ENCODE measurements at regions not wholly inside any gene's neighbourhood (a gene's known extent, or its start where the extent isn't known, plus 50 kb on each side); places are given as distances from the start of the nearest gene placed in this dataset.

DNA sequence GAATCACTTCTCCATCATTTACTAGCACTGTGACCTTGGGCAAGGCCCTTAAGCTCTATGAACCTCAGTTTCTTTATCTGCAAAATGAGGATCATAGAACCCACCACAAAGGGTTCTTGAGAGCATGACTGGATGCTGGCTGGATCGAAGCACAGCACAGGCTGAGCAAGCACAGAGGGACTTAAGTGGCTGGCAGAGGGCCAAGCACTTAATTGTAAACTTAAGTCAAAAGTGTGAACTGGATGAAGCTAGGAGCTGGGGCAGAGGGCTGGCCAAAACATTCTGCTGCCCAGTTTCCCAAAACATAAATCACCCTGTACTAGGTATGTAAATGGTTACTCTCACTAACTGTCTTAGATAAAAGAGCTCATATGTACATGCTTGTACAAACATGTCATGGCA, 112.3 kb upstream of the WWC1 start:
- no peak for DNase-seq

DNA sequence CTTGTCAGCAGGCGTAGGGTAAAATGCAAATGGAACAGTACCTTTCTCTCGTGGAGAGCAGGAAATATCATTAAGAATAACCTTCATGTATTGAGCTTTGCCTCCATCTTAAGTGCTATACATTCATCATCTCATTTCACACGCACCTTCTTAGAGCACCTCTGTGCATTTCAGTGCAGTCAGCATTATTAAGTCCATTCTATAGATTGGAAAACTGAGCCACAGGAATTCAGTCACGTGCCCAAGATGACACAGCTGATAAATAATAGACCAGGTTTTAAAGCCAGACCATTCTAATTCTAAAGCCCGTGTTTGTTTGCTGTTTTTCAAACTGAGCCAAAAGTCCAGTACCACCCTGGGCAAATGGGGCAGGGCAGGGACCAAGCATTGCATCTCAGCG, 109.2 kb upstream of the WWC1 start:
- no peak for DNase-seq

DNA sequence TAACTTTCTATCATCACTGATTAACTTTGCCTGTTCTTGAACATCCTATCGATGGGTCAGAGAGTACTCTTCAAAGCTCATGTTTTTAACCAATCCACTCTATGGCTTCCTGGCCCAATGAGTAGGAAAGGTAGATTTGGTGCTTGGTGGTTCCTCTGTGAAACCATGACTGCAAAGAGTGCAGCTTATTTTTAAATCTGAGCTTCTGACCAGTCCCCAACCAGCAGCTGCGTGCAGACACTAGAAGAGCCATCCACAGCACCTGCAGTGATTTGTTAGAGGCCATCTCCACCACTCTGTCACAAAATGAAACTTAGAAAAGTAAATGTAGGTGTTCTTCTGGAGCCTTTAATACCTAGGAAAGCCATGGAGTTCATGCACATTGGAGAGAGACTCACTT, 107.3 kb upstream of the WWC1 start:
- no peak for DNase-seq

DNA sequence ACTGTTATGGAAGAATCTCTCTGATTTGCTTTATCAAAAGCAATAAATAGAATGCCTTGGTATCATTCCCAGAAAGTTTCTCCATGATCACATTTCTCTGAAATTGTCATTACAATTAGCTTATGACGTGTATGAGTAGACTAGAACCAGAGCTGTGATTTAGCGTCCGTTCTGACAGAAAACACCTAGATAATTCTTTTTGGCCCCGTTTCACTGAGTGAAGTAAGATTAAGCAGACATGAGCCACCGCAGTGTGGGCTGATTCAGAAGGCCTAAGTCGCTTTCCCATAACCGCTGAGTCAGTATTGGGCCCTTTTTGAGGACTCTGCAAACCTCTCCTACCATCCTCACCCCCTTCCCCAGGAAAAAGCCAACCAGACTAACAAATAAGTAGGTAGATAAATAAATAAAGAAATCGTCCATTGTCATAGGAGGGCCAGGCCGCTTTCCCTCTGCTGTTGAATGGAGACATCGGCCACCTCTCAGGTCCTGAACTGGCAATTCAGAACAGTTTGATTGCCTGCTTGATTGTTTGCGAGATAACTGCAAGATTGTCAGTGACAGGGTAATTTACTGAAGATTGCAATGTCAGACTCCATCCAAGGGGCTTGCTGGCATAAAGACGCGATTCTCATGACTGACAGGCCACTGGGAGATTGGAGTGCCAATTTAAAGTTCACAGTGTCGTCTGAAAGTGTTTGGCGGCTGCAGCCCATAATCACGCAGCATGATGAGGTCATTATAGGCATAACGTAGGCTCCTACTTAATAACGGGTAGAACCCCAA, 105.0 kb upstream of the WWC1 start:
- no peak for DNase-seq

DNA sequence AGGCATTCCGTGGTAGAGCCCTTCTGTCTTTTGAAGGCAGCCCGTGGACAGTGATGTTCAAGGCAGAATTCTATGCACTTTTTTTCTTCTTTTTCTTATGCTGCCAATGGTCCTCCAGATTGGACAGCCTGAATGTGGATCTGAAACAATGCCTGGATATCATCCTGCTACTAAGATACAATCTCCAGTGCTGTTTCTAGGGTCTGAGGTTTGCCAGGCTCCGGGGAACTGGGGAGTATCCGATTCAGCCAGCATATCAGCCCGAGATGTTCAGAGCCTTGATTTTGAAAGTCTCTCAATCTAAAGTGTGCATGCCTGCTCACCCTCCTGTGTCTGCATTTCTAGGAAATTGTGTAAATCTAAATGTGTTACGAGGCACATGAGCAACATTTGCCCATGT, 103.8 kb upstream of the WWC1 start:
- no peak for DNase-seq

DNA sequence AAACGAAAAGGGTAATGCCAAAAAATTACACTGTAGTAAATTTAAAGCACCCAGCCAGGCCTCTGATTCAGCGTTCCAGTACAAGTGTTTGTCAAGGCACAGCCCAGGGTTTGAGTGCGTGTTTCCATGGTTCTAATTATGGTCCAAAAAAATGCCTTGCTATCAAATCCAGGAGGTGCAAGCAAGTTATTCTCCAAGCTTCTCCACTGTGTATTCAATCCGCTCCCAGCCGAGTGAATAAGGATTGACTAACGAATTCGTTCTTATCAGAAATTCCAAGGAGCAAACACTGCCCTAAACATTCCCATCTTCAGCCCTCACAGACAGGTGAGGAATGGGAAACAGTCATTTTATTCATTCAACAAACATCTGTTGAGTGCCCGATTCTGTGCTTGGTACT, 103.3 kb upstream of the WWC1 start:
- no peak for DNase-seq

DNA sequence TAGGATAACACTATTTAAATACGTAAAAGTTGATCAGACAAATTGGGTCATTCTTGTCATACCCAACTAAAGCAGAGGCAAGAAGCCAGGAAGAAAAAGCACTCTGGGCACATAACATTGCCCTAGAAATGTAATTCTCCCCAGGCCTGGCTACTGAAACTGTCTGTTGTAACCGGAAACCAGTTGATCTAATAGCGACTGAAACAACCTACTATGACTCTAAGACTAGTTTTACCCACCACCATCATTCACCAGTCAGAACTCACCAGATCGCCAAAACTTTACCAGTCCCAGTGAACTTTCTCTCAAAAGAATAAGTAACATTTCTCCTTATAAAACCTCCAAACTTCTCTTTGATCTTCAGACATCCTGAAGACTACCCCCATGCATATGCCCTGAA, 99.3 kb upstream of the WWC1 start:
- DNase-seq, result no peak

DNA sequence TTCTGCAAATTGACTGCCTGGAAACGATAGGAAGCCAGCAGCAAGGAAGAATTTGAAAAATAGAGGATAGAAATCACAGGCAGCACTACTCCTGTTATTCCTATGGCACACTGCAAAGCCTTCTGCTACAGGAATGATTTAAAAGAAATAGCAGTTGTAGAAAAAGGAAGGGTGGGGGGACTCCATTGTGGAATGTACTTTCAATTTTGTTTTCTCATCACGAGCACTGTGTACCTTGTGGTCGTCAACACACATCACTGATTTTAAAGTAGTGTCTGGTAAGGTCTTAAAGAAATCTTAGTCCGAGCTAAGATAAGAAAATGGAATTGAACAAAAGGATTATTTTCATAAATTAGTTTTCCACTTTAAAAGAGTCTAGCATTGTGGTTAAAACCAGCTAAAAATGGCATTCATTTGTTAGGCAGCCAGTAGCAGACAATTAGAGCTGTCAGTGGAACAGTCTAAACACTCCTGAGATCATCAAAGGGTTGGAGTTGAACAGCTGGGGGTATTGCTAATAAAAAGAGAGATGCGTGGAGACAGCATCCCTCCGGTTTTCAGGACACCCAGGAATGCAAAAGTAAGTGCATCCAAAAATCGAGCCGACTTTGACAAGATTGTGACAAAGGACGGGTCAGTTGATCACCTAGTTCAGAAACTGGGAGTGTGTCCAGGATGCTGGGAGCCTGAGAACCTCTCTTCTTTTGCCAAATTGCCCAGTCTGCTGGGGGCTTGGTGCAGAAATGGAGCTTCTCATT, 97.8 kb upstream of the WWC1 start:
- DNase-seq, result peak in 3 of 56 donors; percentile 6 to 17 (median 13)

DNA sequence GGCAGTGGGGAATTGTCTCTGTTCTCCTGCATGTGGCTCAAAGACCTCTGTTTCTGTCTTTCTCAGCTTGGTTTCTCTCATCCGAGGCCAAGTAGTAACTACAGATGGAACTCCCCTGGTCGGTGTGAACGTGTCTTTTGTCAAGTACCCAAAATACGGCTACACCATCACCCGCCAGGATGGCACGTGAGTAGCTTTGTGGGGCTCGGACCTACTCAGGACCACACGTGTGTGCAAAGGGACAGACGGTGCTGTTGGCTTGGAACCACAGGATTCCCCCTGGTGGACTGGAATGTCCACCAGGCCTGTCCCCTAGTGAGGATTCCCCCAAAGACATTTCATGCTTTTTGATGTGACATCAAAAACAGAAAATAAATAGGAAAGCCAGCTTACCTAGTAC, 96.3 kb upstream of the WWC1 start:
- DNase-seq, result no peak

DNA sequence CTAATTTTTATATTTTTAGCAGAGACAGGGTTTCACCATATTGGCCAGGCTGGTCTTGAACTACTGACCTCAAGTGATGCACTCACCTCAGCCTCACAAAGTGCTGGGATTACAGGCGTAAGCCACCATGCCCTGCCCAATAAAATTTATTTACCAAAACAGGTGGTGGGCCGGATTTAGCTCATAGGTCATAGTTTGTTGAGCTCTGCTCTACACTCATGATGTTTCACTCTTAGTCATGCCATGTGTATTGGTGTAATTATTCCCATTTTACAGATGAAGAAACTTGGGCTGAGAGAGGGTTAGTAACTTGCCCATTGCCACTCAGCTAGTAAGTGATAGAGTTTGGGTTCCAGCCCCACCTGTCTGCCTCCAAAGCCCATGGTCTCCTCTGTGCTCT, 93.1 kb upstream of the WWC1 start:
- DNase-seq, result no peak

DNA sequence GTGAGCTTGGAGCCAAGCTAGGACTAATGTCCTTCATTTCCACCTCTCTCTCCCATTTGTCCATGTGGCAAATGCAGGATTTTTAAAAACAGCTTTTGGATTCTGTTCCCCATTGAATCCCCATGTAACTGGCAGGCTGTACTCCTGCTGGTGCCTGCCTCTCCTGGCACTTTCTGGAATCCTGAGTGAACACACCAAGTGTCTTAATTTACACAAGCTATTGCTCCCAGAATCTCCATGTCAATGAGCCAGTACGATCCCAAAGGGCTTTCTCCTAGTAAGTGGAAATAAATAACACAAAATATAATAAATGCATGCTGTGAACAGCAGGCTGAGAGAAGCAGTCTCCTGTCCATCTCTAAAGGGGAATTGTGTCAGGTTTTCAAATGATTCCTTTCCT, 88.4 kb upstream of the WWC1 start:
- no peak for DNase-seq

DNA sequence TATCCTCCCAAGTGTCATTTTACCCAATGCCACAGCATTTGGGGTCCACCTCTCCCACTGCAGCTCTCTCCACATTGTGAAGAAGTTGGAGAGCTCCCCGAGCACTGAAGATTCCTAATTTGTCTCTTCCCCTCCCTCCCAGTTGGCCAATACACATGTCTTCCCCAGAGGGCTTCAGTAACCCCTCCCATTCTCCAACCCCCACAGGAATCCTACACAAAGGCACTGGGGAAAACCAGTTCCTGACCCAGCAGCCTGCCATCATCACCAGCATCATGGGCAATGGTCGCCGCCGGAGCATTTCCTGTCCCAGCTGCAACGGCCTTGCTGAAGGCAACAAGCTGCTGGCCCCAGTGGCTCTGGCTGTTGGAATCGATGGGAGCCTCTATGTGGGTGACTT, 87.3 kb upstream of the WWC1 start:
- DNase-seq, result no peak

DNA sequence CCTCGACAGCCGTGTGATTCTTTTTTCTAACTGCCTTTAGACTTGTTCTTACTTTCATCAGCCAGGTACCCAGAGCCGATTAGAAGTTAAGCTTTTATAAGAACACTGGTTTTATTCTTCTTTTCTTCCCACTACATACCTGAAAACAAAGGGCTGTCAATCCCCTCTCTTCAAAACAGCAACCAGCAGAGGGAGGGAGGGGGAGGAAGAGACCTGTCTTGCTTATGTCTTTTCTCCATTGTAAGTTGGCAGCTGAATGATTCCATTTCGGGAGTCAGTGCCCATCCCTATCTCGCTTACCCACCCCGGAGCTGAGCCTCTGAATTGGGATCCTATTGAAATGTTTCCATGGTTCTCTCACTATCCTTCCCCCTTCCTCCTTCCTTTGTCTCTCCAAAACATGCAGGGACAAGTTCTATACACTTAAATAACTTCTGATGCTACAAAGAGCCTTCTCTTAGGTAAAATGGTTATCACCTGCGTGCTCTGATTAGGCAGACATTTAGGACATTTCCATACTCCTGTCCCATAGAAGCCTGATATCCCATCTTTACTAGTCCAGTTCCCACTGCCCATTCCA, 83.9 kb upstream of the WWC1 start:
- no peak for DNase-seq

DNA sequence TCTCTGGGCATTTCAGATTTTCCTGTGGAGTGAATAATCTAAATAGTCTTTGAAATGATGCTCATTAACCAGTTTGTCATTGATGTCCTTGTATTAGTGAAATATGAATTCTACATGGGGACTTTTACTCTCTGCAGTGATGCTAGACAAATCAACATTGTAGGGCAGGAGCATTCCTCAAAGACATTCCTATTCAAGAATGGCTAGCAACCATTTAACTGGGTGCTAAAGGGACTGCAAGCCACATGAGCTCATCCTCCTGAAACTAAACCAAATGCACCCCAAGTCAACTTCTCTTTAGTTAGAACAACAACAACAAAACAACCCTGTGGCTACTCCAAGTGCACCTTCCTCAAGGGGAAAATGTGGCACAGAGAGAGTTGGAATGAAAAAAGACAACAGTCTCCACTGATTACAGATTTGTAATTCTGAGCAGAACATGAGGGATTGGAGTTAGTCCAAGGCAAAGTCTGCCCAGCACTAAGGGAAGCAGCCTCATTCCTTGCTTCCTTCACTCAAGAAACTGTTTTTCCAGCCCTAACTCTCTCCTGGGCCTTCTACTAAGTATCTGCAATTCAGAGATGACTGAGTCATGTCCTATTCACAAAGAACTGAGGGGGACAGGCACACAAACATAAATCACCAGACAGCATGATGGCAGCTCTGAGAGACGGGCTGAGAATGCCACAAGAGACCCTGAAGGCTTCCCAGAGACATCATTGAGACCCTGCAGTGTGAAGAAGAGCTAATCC, 82.0 kb upstream of the WWC1 start:
- DNase-seq, result no peak

DNA sequence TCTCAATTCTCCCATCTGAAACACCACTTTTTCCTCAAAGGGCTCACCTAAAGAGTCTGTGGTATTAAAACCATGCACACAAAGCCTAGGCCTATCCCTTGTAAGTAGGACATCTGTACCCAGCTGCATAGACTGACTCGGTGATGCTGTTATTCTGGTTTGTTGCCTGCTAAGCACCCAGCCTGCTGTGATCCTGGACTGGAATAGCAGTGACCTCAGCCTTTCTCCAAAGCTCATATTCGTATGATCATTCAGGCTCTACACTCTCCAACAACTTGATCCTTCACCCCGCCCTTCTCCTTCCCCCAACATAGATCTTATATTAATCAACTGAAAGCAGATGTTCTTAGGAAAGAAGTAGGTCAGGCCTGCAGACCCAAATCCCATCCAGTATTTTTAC, 81.4 kb upstream of the WWC1 start:
- DNase-seq, result no peak

DNA sequence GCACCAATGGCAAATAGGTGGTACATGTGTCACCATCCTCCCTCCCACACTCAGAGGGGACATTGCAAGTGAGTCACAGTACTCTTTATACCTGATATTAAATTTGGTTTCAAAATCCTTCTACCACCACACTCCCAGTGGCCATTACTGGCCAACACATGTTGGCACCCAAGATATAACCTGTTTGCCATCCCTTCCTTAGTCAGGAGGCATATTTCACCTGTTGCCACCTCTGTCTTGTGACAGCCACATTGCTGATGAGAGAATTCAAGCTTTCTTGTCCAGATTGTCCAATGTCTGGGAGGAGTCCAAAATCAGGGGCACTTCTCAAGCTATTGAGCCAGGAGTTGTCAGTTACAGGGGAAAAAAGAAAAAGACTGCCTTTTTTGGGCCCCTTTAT, 80.2 kb upstream of the WWC1 start:
- no peak for DNase-seq

DNA sequence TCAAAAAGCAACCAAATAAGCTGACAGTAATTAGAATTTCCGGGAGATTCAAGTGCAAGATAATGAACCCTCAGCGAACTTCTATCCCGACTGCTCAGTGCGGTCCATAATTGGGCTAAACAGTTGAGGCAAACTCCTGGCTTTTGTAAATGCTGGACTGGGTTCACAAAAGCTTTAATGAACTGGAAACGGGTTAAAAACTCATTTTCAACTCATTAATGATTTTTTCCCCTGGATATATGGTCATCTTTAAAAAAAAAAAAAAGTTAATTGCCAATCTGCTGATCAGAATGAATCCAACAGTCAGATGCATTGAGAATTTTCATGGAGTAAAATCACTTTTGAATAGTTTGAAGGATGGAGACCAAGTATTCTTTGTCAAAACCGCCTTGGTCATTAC, 79.5 kb upstream of the WWC1 start:
- DNase-seq, result no peak

DNA sequence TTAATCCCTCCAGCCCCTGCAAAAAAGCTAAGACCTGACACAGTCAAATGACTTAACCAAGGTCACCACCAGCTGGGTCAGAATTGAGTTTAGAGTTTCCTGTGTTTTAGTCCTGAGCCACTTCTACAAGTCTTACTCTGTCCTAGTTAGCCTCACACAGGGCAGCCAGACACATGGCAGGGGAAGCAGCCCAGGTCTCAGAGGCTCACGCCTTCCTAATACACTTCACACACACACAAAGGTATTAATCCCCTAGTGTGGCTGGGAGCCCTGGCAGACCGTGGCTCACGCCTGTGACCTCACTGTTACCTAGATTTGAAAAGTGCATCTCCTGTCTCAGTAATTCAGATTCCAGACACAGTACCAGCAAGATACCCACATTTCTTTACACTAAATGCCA, 77.4 kb upstream of the WWC1 start:
- DNase-seq, result no peak

DNA sequence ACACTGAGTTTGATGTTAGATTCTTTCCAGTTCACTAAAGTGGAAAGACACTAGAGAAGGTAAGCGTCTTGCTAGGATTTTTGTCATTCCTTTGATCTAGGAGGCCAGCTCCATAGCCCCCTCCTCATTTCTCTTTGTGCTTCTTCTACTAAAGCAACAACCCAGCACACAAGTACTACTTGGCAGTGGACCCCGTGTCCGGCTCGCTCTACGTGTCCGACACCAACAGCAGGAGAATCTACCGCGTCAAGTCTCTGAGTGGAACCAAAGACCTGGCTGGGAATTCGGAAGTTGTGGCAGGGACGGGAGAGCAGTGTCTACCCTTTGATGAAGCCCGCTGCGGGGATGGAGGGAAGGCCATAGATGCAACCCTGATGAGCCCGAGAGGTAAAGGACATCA, 76.6 kb upstream of the WWC1 start:
- DNase-seq, result no peak

DNA sequence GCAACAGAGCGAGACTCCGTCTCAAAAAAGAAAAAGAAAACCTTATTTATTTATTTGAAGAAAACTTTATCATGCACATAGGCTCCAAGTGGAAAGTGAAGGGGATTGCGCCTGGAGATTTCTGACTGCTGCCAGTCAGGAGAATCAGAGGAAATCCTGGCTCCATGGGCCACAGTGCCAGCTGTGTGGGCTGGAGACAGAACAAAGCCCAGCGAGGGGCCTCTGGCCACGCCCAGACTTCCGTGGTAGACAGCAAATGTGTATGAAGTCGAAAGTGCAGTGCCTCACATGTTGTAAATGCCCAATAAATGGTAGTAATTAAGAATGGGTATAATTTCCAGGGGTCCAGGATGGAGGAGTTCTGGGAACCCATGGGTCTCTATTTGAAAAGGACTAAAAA, 75.8 kb upstream of the WWC1 start:
- no peak for DNase-seq

DNA sequence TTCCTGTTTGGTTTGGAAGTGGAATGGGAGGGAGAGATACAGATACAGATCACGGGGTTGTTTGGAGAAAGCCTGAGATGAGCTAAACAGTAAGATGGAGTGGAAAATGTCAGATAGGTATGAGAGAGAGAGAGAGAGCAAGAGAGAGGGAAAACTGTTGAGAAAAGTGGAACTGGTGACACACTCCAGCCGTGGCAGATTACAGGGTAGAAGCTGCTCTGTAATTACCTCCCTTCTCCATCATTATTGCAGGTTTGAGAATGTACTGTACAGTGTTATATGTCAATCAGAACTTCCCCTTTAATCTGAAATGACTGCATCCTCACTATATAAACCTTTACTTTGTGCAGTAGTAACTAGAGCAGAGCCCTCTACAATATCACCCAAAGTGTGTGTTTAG, 74.5 kb upstream of the WWC1 start:
- no peak for DNase-seq

DNA sequence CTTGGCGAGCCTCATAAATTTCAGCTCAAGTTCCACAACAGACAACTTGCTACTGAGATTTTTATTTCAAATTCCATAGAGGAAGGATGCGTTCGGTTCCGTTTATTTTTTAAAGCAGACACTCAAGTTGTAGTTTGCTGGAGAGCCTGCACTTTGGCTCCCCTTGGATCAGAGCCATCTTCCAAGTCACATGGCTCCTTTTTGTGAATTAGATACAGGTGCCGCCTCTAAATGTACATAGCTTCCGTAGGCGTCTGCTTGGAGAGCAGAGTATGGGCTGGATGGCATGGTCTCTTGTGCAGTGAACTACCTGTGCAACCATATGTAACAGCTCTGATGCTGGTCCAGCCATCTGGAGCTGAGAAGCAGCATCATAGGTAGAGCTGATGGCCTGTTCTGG, 73.9 kb upstream of the WWC1 start:
- DNase-seq, result no peak

Data from amygdala (tissue), 56 donors.